ENCODE measurements at regions not wholly inside any gene's neighbourhood (a gene's known extent, or its start where the extent isn't known, plus 50 kb on each side); places are given as distances from the start of the nearest gene placed in this dataset.

- TF ChIP-seq, protein P1, sequence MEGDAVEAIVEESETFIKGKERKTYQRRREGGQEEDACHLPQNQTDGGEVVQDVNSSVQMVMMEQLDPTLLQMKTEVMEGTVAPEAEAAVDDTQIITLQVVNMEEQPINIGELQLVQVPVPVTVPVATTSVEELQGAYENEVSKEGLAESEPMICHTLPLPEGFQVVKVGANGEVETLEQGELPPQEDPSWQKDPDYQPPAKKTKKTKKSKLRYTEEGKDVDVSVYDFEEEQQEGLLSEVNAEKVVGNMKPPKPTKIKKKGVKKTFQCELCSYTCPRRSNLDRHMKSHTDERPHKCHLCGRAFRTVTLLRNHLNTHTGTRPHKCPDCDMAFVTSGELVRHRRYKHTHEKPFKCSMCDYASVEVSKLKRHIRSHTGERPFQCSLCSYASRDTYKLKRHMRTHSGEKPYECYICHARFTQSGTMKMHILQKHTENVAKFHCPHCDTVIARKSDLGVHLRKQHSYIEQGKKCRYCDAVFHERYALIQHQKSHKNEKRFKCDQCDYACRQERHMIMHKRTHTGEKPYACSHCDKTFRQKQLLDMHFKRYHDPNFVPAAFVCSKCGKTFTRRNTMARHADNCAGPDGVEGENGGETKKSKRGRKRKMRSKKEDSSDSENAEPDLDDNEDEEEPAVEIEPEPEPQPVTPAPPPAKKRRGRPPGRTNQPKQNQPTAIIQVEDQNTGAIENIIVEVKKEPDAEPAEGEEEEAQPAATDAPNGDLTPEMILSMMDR (IDR thresholded peaks at IDR 0.05; ENCODE audit: low read depth, low read length), result no peak
- Histone ChIP-seq H3K27me3 (no peaks in the 10 kb centered on the region), H3K4me3 (no peak overlapping the region), H3K27ac (peak overlapping the region; percentile 60), H3K36me3 (no peaks in the 10 kb centered on the region), H3K9me3 (ENCODE audit: low read depth) (no peaks in the 10 kb centered on the region), H3K4me1 (ENCODE audit: low read depth) (no peaks in the 10 kb centered on the region)
- DNase-seq (ENCODE audit: low read depth in 1 of 2, low spot score in 1 of 2), result peak in 1 of 2 donors; percentile 24
Measured at GRCh38 chr1:104671684-104672353, 922.1 kb downstream of the AMY1C start.

DNA sequence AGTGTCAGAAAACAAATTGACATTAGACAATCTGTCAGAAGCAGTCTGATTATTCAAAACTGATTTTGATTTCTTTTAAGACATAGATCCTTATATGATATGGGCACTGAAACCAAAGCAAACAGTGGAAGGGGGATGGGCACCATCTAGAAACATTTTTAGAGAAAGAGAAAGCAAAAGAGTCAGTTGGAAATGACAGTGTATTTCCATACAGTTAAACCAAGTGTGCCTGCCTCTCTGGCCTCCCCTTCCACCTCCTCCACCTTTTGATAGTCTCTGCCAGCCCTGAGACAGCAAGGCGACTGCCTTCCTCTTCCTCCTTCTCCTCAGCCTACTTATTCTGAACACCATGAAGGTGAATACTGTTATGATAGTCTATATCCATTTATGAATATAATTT lies 949.7 kb downstream of the AMY1C start:
- no peaks in the 10 kb centered on the region for H3K36me3 ChIP-seq
- no peaks in the 10 kb centered on the region for H3K9me3 ChIP-seq (ENCODE audit: low read depth)
- H3K4me1 ChIP-seq (ENCODE audit: low read depth), result no peaks in the 10 kb centered on the region
- no peaks in the 10 kb centered on the region for H3K27me3 ChIP-seq
- H3K4me3 ChIP-seq, result no peak overlapping the region
- TF ChIP-seq, protein P1 (IDR thresholded peaks at IDR 0.05; ENCODE audit: low read depth, low read length), result no peak
- no peak overlapping the region for H3K27ac ChIP-seq
- no peak for DNase-seq (ENCODE audit: low read depth in 1 of 2, low spot score in 1 of 2)

- no peaks in the 10 kb centered on the region for H3K4me1 ChIP-seq (ENCODE audit: low read depth)
- DNase-seq (ENCODE audit: low read depth in 1 of 2, low spot score in 1 of 2), result no peak
- no peaks in the 10 kb centered on the region for H3K36me3 ChIP-seq
- no peaks in the 10 kb centered on the region for H3K9me3 ChIP-seq (ENCODE audit: low read depth)
- no peak overlapping the region for H3K4me3 ChIP-seq
- H3K27me3 ChIP-seq, result no peaks in the 10 kb centered on the region
- H3K27ac ChIP-seq, result no peak overlapping the region
- TF ChIP-seq, protein P1 (IDR thresholded peaks at IDR 0.05; ENCODE audit: low read depth, low read length), result no peak
Measured at GRCh38 chr1:104702731-104703130, 953.0 kb downstream of the AMY1C start.

- Histone ChIP-seq H3K9me3 (ENCODE audit: low read depth) (no peaks in the 10 kb centered on the region), H3K27ac (no peak overlapping the region), H3K4me3 (no peak overlapping the region), H3K36me3 (no peaks in the 10 kb centered on the region), H3K4me1 (ENCODE audit: low read depth) (no peaks in the 10 kb centered on the region), H3K27me3 (no peaks in the 10 kb centered on the region)
- DNase-seq (ENCODE audit: low read depth in 1 of 2, low spot score in 1 of 2), result no peak
- TF ChIP-seq, protein P1 (IDR thresholded peaks at IDR 0.05; ENCODE audit: low read depth, low read length), result no peak
Measured at GRCh38 chr1:104706631-104707147, 957.0 kb downstream of the AMY1C start.

DNA sequence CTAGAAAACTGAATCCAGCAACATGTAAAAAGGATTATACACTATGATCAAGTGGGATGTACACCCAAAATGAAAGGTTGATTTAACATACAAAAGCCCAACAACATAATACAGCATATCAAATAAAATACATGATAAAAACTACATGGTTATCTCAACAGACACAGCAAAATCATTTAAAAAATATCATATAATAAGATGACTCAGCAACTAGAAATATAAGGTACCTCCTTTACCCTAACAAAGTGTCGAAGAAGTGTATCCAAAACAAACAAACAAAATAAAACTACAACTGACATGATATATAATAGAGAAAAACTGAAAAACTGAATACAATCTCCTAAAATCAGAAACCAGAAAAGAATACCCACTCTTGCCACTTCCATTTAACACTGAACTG lies 969.1 kb downstream of the AMY1C start:
- TF ChIP-seq, protein P1 (IDR thresholded peaks at IDR 0.05; ENCODE audit: low read depth, low read length), result no peak
- H3K4me3 ChIP-seq, result no peak overlapping the region
- DNase-seq (ENCODE audit: low read depth in 1 of 2, low spot score in 1 of 2), result no peak
- no peak overlapping the region for H3K27ac ChIP-seq
- H3K9me3 ChIP-seq (ENCODE audit: low read depth), result no peaks in the 10 kb centered on the region
- H3K36me3 ChIP-seq, result no peaks in the 10 kb centered on the region
- no peaks in the 10 kb centered on the region for H3K27me3 ChIP-seq
- H3K4me1 ChIP-seq (ENCODE audit: low read depth), result no peaks in the 10 kb centered on the region

Data from cardiac muscle cell (in vitro differentiated cells and primary cell).